Subcutaneous abdominal adipose tissue (tissue), 5 donors: ENCODE measurements at regions not wholly inside any gene's neighbourhood (a gene's known extent, or its start where the extent isn't known, plus 50 kb on each side); places are given as distances from the start of the nearest gene placed in this dataset.
"Not testable (repeated sequence)": the region's sequence is repeated elsewhere in the genome, so short reads cannot be mapped to it uniquely, and the experiment has no call there.

Source experiments
- H3K27ac ChIP-seq: one replicate; pipeline ENCODE4 v1.7.0; 2013; ENCODE audit warnings: low read depth, mild to moderate bottlenecking, inconsistent platforms, low read length, moderate library complexity
- H3K27me3 ChIP-seq, 5 donors: one replicate each; pipeline ENCODE4 v1.7.0; 2013; ENCODE audit warnings: low read length in 5 of 5, inconsistent platforms in 1 of 5; ENCODE audit not compliant: control insufficient read depth in 5 of 5, insufficient read depth in 4 of 5
- H3K36me3 ChIP-seq, 5 donors: one replicate each; pipeline ENCODE4 v1.7.0; 2013; ENCODE audit warnings: low read length in 5 of 5; ENCODE audit not compliant: control insufficient read depth in 5 of 5, insufficient read depth in 5 of 5
- H3K4me1 ChIP-seq, 5 donors: one replicate each; pipeline ENCODE4 v1.7.0; 2013; ENCODE audit warnings: low read length in 5 of 5, mild to moderate bottlenecking in 3 of 5, moderate library complexity in 1 of 5; ENCODE audit not compliant: control insufficient read depth in 5 of 5, insufficient read depth in 5 of 5
- H3K4me3 ChIP-seq, 5 donors: one replicate each; pipeline ENCODE4 v1.7.0; 2013; ENCODE audit warnings: low read length in 5 of 5, low read depth in 1 of 5
- H3K9ac ChIP-seq, 5 donors: one replicate each; pipeline ENCODE4 v1.7.0; 2013; ENCODE audit warnings: low read length in 5 of 5, mild to moderate bottlenecking in 4 of 5, moderate library complexity in 3 of 5
- H3K9me3 ChIP-seq, 5 donors: one replicate each; pipeline ENCODE4 v1.7.0; 2013; ENCODE audit warnings: low read length in 5 of 5; ENCODE audit not compliant: control insufficient read depth in 5 of 5
- donor health status: healthy.
- donor health status: healthy.
- donor health status: healthy.
- donor health status: healthy.
- donor health status: healthy.

- no peak overlapping the region for H3K9ac ChIP-seq
- H3K27ac ChIP-seq, result no peak overlapping the region
- H3K36me3 ChIP-seq, result no peaks in the 10 kb centered on the region
- no peaks in the 10 kb centered on the region for H3K4me1 ChIP-seq
- no peaks in the 10 kb centered on the region for H3K9me3 ChIP-seq
- no peak overlapping the region for H3K4me3 ChIP-seq
- no peaks in the 10 kb centered on the region for H3K27me3 ChIP-seq
Measured at GRCh38 chr1:187691439-187691838, 862.7 kb downstream of the PLA2G4A start.

- Histone ChIP-seq H3K36me3 (no peaks in the 10 kb centered on the region), H3K9me3 (no peaks in the 10 kb centered on the region), H3K27me3 (no peaks in the 10 kb centered on the region), H3K4me3 (no peak overlapping the region), H3K9ac (no peak overlapping the region), H3K4me1 (no peaks in the 10 kb centered on the region), H3K27ac (no peak overlapping the region)
Measured at GRCh38 chr1:187692799-187693198, 864.0 kb downstream of the PLA2G4A start.

- no peaks in the 10 kb centered on the region for H3K27me3 ChIP-seq
- no peak overlapping the region for H3K4me3 ChIP-seq
- no peak overlapping the region for H3K9ac ChIP-seq
- no peaks in the 10 kb centered on the region for H3K4me1 ChIP-seq
- no peaks in the 10 kb centered on the region for H3K36me3 ChIP-seq
- H3K9me3 ChIP-seq, result no peaks in the 10 kb centered on the region
- no peak overlapping the region for H3K27ac ChIP-seq
Measured at GRCh38 chr1:187696073-187696472, 867.3 kb downstream of the PLA2G4A start.

GRCh38 chr1:187703138-187704130 lies 874.7 kb downstream of the PLA2G4A start:
- H3K36me3 ChIP-seq, H3K27ac ChIP-seq, H3K9me3 ChIP-seq, H3K4me1 ChIP-seq, H3K4me3 ChIP-seq, H3K9ac ChIP-seq, H3K27me3 ChIP-seq: not testable (repeated sequence)

- peaks cover 0 to 4% (median 0%) of the 10 kb centered on the region in 5 donors for H3K9me3 ChIP-seq
- H3K27ac ChIP-seq, result no peak overlapping the region
- no peaks in the 10 kb centered on the region for H3K36me3 ChIP-seq
- no peak overlapping the region for H3K4me3 ChIP-seq
- H3K27me3 ChIP-seq, result no peaks in the 10 kb centered on the region
- no peaks in the 10 kb centered on the region for H3K4me1 ChIP-seq
- H3K9ac ChIP-seq, result no peak overlapping the region
Measured at GRCh38 chr1:187714470-187714869, 885.7 kb downstream of the PLA2G4A start.

- Histone ChIP-seq H3K4me1 (no peaks in the 10 kb centered on the region), H3K36me3 (no peaks in the 10 kb centered on the region), H3K9ac (no peak overlapping the region), H3K4me3 (no peak overlapping the region), H3K27me3 (no peaks in the 10 kb centered on the region), H3K27ac (no peak overlapping the region), H3K9me3 (peaks cover 0 to 4% (median 0%) of the 10 kb centered on the region in 5 donors)
Measured at GRCh38 chr1:187715483-187715882, 886.7 kb downstream of the PLA2G4A start.

- Histone ChIP-seq H3K27ac (no peak overlapping the region), H3K4me3 (no peak overlapping the region), H3K9me3 (peaks cover 0 to 4% (median 0%) of the 10 kb centered on the region in 5 donors), H3K4me1 (no peaks in the 10 kb centered on the region), H3K9ac (no peak overlapping the region), H3K36me3 (no peaks in the 10 kb centered on the region), H3K27me3 (no peaks in the 10 kb centered on the region)
Measured at GRCh38 chr1:187716160-187716559, 887.4 kb downstream of the PLA2G4A start.

- Histone ChIP-seq H3K27ac (no peak overlapping the region), H3K36me3 (no peaks in the 10 kb centered on the region), H3K9me3 (peaks cover 0 to 4% (median 0%) of the 10 kb centered on the region in 5 donors), H3K4me3 (no peak overlapping the region), H3K27me3 (no peaks in the 10 kb centered on the region), H3K4me1 (no peaks in the 10 kb centered on the region), H3K9ac (no peak overlapping the region)
Measured at GRCh38 chr1:187718527-187718926, 889.8 kb downstream of the PLA2G4A start.

- Histone ChIP-seq H3K4me1 (no peaks in the 10 kb centered on the region), H3K4me3 (no peak overlapping the region), H3K36me3 (no peaks in the 10 kb centered on the region), H3K9ac (no peak overlapping the region), H3K27me3 (no peaks in the 10 kb centered on the region), H3K27ac (no peak overlapping the region), H3K9me3 (no peaks in the 10 kb centered on the region)
Measured at GRCh38 chr1:187721216-187721615, 892.5 kb downstream of the PLA2G4A start.

GRCh38 chr1:187725216-187725615 lies 896.5 kb downstream of the PLA2G4A start:
- H3K9me3 ChIP-seq, result peaks cover 0 to 4% (median 0%) of the 10 kb centered on the region in 5 donors
- no peak overlapping the region for H3K9ac ChIP-seq
- no peaks in the 10 kb centered on the region for H3K4me1 ChIP-seq
- H3K4me3 ChIP-seq, result no peak overlapping the region
- no peaks in the 10 kb centered on the region for H3K36me3 ChIP-seq
- no peaks in the 10 kb centered on the region for H3K27me3 ChIP-seq
- no peak overlapping the region for H3K27ac ChIP-seq
